ENCODE measurements at regions not wholly inside any gene's neighbourhood (a gene's known extent, or its start where the extent isn't known, plus 50 kb on each side); places are given as distances from the start of the nearest gene placed in this dataset.
"Not testable (repeated sequence)": the region's sequence is repeated elsewhere in the genome, so short reads cannot be mapped to it uniquely, and the experiment has no call there.

DNA sequence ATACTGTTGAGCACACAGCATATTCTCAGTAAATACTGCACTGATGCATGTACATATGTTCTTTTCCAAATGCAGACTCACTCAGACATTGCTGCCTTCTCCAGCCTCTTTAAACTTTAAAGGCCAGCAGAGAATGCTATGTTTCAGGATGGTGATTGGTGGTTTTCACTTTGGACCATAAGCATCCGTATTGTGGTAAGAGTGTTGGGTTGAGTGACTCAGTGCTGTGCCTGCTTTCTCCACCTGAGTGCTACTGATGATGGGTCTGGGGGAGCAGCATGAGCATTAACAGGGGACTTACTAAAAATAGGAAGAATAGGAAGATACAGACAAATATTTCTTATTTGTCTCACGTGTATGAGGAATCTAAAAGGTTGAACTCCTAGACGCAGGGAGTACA is 56.3 kb upstream of the ZNF92 start:
- DNase-seq (ENCODE audit: low read depth in 2 of 2), result no peak

DNA sequence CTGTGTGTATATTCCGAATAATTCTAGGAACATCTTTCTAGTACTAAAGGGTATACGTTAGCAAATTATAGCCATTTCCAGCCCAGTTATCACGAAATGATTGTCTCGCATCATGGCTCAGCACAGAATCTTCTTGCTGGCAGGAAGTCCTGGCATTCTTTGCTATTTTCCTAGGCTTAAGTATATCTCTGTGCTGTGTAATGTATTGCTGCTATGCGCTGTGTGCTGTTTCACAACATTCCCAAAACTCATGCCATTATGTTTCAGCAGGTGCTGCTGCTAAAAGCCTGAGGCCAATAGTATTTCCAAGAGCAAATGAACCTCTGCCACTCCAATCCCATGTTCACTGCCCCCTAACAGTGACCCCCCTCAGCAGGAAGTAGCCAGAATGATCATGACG is 62.9 kb upstream of the ZNF92 start:
- no peak for DNase-seq (ENCODE audit: low read depth in 2 of 2)

DNA sequence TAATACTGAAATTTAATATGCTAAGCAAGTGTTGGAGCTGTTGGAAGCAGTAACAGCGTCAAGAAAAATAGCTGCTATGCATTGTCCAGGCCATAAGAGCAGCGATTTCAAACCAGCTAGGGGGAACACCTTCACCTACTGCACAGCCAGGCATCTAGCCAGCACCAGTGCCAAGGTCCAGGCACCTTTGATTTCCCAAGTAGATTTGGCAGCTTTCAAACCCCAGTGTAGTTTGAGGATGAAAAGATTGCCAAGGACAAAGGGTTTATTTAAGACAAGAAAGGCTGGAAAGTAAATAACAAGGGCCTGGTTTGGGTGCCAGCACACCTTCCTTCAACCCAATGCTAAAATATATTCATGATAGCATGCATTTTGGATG is 65.4 kb upstream of the ZNF92 start:
- no peak for DNase-seq (ENCODE audit: low read depth in 2 of 2)

DNA sequence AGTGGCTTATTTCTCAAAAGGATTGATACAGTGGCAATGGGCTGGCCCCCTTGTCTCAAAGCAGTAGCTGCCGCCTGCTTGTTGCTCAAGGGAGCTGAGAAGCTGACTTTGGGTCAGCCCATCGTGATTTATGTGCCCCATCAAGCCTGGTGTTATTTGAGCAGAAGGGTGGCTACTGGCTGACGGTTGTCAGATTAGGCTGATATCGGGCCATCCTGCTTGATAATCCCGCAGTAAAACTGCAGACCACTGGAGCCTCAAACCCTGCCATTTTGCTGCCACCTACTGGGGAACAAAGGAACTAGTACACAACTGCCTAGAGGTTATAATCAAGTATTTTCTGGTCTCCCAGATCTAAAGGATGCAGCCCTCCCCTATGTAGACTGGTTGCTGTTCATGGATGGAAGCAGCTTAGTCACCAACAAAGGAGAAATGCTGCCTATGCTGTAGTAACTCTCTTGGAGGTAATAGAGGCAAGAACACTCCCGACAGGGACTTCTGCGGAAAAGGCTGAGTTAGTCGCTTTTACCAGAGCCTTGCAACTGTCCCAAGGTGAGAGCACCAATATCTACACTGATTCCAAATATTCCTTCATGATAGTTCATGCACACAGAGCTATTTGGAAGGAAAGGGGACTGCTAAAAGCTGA is 65.9 kb upstream of the ZNF92 start:
- peak; percentile 4 to 41 for DNase-seq (ENCODE audit: low read depth in 2 of 2)

DNA sequence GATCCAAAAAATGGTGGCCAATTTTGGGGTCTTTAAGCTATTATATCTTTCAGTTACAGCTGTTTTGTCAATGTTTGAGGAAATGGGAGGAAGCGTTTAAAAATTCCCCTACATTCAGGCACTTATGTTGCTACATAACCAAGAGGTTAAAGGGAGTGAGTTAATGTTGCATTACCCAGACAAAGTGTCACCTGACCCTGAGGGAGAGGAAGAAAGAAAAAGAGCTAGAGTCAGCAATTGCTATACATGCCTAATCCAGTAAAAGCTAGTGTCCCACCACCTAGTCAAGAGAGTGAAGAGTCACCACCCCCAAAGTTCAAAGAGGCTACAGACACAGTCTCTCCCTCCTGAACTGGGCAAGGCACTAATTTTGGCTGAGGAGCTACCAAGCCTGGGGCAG is 69.5 kb upstream of the ZNF92 start:
- no peak for DNase-seq (ENCODE audit: low read depth in 2 of 2)

DNA sequence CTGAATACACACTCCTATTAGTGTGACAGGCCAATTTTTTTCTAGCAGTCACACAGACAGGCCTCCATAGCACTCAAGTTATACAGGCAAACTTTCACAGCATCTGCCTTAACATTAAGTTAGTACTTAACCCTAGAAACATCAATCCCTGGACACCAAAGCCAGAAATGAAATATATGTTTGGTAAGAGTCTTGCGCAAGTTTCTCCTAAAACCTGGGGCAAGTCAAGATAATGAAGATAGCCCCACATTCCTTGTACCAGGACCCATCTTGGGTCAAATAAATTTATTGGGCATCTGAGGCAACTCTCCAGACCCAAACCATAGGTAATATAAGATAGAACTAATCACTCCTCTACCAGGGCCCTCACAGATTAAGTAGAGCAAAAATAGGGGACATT is 70.8 kb upstream of the ZNF92 start:
- DNase-seq (ENCODE audit: low read depth in 2 of 2), result no peak

DNA sequence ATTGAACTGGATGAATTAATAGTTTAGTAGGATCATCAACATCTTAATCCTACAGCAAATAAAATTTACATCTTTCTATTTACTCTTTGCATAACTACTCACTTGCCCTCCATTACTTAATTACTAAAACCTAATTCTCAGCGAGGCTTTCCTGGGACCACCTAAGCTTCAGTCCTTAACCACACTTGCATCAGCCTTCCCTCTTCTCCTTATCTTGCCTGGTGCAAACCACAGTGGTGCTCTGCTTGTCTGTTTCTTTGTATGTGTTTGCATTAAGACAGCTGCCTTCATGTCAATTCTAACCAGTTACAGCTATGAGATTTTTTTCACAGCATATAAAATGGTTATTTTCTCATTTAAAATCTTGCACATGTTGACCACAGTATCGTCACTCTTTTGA is 72.6 kb upstream of the ZNF92 start:
- no peak for DNase-seq (ENCODE audit: low read depth in 2 of 2)

DNA sequence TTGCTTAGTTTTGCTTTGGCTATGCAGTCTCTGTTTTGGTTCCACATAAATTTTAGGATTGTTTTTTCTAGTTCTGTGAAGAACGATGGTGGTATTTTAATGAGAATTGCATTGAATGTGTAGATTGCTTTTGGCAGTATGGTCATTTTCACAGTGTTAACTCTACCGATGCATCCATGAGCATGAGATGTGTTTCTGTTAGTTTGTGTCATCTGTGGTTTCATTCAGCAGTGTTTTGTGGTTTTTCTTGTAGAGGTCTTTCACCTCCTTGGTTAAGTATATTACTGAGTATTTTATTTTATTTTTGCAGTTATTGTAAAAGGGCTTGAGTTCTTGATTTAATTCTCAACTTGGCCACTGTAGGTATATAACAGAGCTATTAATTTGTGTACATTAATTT is 78.2 kb upstream of the ZNF92 start:
- DNase-seq (ENCODE audit: low read depth in 2 of 2), result no peak

DNA sequence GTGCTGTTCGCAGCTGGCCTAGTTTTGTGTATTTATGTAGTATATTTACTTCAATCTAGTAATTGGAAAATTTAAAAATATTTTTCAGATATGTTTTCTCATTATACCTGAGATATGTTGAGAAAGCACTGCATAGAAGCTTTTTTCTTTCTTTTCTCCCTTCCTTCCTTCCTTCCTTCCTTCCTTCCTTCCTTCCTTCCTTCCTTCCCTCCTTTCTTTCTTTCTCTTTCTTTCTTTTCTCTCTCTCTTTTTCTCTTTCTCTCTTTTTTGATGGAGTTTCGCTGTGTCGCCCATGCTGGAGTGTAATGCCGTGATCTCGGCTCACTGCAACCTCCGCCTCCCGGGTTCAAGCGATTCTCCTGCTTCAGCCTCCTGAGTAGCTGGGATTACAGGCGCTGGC is 83.3 kb upstream of the ZNF92 start:
- not testable (repeated sequence) for DNase-seq (ENCODE audit: low read depth in 2 of 2)

DNA sequence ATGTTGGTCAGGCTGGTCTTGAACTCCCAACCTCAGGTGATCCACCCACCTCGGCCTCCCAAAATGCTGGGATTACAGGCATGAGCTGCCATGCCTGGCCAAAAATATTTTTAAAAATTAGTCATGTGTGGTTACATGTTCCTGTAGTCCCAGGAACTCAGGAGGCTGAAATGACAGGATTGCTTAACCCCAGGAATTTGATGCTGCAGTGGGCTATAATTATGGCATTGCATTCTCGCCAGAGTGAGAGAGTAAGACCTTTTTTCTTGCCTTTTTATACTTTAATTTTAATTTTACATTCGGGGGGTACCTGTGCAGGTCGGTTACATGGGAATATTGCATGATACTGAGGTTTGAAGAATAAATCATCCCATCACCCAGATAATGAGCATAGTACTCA is 86.6 kb upstream of the ZNF92 start:
- no peak for DNase-seq (ENCODE audit: low read depth in 2 of 2)

DNA sequence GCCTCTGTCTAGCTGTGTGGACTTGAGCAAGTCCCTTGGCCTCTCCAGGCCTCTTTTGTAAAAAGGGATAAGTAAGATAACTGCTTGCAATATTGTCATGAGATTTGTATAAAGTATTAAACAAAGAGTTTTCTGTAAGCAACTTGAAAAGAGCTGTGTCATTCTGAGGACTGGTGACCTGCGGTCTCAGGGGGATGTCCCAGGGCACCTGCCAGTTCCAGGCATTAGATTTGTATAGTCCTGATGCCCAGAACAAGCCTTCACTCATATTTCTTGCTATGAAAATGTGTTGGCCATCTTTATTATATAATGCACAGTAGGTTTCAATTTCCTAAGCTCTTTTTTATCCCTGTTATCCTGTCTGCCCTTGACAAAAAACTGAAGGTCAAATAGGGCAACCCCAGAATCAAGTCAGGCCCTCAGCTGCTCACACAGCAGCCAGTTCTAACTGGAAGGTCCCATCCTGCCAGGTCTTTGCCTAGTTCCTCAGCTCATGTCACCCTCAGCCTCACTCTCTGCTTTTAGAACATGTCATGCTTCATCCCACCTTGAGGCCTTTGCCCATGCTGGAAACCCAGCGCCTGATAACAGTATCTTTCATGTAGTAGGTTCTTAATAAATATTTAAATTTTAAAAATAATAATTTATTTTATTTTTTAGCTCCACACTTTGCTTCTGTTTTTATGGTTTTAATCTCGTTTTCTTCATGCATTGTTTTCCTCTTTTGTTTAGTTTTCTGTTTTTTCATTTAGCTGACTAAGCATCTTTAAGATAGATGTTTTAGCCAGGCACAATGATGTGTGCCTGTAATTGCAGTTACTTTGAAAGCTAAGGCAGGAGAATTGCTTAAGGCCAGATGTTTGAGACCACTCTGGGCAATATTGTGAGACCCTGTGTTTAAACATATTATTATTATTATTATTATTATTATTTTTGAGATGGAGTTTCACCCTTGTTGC is 87.5 kb upstream of the ZNF92 start:
- no peak for DNase-seq (ENCODE audit: low read depth in 2 of 2)

DNA sequence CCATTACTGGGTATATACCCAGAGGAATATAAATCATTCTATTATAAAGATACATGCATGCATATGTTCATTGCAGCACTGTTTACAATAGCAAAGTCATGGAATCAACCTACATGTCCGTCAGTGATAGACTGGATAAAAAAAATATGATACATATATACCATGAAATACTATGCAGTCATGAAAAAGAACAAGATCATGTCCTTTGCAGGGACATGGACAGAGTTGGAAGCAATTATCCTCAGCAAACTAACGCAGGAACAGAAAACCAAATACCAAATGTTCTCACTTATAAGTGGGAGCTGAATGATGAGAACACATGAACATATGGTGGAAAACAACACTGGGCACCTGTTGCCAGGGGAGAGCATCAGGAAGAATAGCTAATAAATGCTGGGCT is 88.4 kb upstream of the ZNF92 start:
- not testable (repeated sequence) for DNase-seq (ENCODE audit: low read depth in 2 of 2)

DNA sequence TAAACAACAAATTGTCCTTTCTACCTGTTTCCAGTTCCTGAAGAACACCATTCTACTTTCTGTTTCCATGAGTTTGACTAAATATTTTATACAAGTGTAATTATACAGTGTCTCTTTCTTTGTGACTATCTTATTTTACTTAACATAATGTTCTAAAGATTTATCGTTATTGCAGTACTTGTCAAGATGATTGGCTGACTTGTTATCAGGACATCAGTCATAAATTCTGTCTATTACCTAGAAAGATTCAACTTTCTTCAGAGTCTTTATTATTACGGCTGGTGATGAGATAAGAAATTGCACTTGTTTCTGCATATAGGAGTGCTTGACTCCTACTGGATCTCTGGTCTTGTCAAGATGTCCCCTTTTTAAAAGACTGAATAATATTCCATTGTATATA is 93.9 kb upstream of the ZNF92 start:
- no peak for DNase-seq (ENCODE audit: low read depth in 2 of 2)

DNA sequence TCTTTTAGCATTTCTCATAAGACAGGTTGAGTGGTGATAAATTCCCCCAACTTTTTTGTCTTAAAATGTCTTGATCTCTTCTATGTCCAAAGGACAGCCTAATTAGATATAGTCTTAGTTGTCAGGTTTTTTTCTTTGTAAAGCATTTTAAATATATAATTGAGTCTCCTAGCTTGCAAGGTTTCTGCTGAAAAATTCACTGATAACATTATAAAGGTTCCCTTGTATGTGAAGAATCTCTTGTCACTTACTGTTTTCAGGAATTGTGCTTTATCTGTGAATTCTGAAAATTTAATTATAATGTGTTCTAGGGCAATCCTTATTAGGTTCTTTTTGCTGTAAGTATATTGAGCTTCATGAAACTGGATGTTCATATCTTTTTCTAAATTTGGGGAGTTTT is 96.8 kb upstream of the ZNF92 start:
- no peak for DNase-seq (ENCODE audit: low read depth in 2 of 2)

DNA sequence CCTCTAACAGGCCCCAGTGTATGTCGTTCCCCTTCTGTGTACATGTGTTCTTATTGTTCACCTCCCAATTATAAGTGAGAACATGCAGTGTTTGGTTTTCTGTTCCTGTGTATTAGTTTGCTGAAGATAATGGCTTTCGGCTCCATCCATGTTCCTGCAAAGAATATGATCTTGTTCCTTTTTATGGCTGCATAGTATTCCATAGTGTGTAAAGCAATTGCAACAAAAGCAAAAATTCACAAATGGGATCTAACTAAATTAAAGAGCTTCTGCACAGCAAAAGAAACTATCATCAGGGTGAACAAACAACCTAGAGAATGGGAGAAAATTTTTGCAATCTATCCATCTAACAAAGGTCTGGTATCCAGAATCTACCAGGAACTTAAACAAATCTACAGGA is 102.2 kb upstream of the ZNF92 start:
- not testable (repeated sequence) for DNase-seq (ENCODE audit: low read depth in 2 of 2)

DNA sequence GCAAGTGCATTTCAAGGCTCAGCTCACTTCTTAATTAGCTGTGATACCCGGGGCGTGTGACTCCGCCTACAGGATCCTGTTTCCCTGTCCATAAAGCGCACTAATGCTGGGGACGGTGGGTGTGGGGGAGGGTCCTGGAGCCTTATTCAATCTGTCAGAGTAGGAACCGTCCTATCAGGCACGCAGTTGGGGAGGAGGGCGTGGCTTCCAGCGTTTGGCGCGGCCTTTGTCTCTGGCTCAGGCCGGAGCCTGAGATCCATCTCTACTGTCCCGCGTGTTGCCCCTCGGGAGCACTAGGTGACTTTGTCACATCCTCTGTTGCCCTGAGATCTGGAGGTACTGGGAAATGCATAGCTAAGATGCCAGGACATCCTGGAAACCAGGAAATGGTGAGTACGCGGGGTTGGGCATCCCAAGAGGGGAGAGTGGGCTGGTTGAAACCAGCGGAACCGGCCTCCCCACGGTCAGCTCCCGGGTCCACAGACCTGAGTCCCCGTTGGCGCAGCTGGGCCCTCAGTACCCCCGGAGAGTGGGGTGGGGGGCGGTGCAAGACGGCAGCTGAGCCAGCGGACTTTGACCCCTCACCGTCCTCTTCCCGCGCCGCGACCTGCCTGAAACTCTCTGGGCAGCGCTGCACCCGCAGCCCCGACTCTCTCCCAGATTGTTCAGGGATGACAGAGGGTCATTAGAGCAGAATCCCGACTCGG is 104.4 kb upstream of the ZNF92 start:
- peak; percentile 18 to 58 for DNase-seq (ENCODE audit: low read depth in 2 of 2)

DNA sequence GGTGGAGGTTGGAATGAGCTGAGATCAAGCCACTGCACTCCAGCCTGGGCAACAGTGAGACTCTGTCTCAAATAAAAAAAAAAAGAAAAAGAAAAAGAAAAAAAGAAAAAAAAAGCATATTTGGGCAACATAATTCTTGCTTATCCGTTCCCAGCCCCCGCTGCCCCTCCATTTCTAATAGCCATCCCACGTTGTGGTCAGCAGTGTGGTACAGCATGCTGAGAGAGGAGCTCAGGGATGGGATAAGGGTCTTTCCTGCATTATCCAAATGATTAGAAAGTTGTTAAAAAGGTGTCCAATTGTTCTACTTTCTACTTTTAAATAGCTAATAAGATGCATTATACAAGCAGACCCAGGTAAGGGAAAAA is 104.9 kb upstream of the ZNF92 start:
- DNase-seq (ENCODE audit: low read depth in 2 of 2), result no peak

DNA sequence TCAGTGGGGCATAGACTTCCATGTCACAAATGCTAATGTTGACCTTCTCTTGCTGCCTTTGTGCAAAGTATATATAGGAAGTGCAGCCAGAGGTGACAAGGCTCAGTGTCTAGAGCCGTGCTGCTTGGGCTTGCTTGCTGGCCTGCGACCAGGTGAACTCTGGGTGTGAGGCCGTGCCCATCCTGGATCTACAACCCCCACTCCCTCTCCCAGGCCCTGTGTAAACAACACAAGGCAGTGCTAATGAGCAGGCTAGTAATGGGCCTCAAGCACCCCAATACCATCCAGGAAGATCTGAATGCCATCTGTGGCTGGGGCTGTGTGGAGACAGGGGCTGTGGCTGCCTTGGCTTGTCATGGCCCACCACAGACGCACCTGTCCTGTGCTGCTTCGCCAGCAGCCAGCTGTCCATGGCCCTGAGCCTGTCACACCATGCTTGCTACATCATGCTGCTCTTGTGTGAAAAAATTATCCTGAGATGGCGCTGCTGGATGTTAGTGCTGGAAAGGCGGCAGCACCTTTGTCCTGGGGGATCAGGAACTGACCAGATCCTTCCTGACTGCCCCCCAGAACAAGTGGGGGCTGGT is 107.6 kb upstream of the ZNF92 start:
- DNase-seq (ENCODE audit: low read depth in 2 of 2), result no peak

DNA sequence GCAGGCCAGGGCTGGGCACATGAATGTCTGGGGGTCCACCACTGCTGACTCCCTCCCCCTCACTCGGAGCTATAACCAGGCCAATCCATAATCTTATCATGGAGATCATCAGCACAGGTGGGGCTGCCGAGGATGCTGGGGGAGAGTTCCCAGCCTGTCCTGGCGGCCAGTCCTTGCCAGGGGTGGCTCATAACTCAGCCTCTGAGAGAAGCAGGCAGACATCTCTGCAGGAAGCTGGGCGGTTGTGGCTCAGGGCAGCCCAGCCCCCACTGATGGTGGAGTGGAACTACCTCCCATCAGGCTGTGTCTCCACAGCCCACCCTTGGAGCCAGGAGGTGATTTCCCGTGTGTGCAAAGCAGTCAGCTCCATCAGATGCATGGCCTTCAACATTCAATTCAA is 109.4 kb upstream of the ZNF92 start:
- no peak for DNase-seq (ENCODE audit: low read depth in 2 of 2)

DNA sequence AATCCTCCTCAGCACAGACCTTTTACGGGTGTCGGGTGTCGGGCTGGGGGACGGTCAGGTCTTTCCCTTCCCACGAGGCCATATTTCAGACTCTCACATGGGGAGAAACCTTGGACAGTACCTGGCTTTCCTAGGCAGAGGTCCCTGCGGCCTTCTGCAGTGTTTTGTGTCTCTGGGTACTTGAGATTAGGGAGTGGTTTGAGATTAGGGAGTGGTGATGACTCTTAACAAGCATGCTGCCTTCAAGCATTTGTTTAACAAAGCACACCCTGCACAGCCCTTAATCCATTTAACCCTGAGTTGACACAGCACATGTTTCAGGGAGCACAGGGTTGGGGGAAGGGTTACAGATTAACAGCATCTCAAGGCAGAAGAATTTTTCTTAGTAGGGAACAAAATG is 113.0 kb upstream of the ZNF92 start:
- DNase-seq (ENCODE audit: low read depth in 2 of 2), result not testable (repeated sequence)

DNA sequence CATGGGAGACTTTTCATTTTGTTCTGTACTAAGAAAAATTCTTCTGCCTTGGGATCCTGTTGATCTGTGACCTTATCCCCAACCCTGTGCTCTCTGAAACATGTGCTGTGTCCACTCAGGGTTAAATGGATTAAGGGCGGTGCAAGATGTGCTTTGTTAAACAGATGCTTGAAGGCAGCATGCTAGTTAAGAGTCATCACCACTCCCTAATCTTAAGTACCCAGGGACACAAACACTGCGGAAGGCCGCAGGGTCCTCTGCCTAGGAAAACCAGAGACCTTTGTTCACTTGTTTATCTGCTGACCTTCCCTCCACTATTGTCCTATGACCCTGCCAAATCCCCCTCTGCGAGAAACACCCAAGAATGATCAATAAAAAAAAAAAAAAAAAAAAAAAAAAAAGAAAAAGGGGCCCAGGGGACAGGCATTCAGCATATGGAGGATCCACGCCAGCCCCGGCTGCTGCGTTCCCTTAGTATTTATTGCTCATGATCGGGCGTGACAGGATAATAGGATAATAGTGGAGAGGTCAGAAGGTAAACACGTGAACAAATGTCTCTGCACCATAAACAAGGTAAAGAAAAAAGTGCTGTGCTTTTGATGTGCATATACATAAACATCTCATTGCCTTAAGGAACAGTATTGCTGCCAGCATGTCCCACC is 113.7 kb upstream of the ZNF92 start:
- DNase-seq (ENCODE audit: low read depth in 2 of 2), result not testable (repeated sequence)

DNA sequence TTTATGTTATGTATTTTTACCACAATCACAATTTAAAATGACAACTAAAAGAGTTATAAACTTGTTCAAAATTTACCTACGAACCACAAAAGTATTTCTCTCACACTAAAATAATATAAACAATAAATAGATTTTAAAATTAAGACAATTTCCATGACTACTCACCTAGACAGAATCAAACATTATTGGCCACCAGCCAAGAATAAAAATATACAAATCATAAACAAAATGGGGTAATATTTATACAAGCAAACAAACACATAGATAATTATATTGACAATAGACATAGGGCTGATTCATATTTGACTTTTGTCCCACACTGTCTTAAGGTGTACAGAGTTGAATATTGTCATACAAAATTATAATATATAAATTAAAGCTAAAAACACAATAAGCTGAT is 119.6 kb upstream of the ZNF92 start:
- DNase-seq (ENCODE audit: low read depth in 2 of 2), result no peak

Measured in activated CD4-positive, alpha-beta T cell treated with anti-CD3 and anti-CD28 coated beads for 24 hours (primary cell).